Left renal cortex interstitium (tissue), 4 donors: ENCODE measurements at regions not wholly inside any gene's neighbourhood (a gene's known extent, or its start where the extent isn't known, plus 50 kb on each side); places are given as distances from the start of the nearest gene placed in this dataset.

Source experiments
- DNase-seq, 4 donors: peaks; one replicate each; pipeline ENCODE4 v3.0.0-alpha.2; 2013; ENCODE audit warnings: low read depth in 4 of 4, low spot score in 2 of 4, missing footprints in 1 of 4

DNA sequence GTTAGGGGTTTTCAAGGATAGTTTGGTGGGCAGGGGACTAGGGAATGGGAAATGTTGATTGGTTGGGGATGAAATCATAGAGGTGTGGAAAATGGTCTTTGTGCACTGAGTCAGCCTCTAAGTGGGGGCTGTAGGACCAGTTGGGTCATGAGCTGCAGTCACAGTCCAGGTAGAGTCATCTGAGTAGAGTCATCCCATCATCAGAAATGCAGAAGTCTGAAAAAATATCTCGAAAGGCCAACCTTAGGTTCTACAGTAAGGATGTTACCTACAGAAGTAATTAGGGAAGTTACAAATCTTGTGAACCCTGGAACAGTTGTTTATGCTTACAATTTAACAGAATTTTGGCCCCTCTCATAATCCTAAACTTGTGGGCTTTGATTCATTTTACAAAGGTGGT lies 63.4 kb upstream of the AP1S2 start:
- DNase-seq: no peak

DNA sequence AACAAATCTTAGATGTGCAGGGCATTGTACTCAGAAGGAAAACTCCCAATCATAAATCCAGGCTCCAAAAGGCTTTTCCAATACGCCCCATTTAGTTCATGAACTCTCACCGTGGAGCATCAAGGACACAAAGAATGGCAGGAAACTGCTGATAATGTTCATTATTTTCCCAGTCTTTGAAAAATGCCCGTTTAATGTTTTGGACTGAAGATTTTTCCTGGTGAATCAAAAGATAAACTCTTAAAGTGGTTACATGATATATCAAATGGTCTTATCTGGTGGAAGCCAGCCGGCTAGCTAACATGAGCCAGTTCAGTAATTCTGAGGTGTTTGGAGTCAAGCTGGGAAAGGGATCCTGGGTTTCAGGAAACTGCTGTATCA lies 62.1 kb upstream of the AP1S2 start:
- no peak for DNase-seq

DNA sequence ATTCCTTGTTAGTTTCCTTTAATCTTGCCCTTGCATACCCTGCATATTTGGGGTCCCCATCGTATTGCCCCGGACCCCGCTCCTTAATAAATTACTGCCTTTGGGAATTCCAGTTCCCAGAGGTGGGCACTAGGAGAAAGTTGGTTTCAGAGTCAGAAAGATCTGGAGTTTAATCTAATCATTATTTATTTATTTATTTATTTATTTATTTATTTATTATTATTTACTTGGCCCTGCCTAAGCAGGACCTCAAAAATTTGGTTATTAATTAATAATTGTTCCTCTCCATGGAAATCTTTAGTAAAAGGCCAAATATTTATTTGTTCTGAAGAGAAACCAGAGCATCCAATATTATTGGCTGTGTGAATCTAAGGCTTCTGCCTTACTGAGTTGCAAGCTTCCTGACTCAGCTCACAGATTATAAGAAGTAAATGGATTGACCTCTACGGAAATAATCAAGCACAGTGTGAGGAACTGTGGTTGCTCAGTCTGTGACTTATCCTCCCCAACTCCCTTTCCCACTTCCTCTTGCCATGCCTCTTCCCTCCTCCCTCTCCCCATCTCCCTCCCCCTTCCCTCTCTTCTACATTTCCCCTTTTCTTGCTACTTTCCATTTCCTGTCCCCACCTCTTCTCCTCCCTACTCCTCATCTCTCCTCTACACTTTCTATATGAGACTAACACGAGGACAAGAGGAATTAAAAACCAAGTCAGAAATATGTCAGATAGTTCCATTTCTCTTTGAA lies 61.5 kb upstream of the AP1S2 start:
- DNase-seq: no peak

DNA sequence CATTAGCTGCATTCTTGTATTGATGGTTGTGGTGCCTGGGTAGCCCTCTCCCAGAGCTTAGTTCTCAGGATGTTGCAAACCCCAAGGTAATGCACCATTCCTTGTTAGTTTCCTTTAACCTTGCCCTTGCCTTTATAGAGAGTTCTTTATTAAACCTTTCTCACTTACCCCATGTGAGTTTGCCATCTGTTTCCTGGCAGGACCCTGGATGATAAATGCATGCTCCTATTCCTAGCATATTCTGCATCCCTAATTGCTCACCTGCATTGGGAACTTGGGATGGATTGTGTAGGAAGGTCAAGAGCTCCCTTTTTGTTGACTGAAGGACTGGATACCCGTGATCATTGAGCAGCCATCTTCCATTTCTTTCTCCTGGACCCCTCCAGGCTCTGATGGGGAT lies 59.9 kb upstream of the AP1S2 start:
- no peak for DNase-seq

DNA sequence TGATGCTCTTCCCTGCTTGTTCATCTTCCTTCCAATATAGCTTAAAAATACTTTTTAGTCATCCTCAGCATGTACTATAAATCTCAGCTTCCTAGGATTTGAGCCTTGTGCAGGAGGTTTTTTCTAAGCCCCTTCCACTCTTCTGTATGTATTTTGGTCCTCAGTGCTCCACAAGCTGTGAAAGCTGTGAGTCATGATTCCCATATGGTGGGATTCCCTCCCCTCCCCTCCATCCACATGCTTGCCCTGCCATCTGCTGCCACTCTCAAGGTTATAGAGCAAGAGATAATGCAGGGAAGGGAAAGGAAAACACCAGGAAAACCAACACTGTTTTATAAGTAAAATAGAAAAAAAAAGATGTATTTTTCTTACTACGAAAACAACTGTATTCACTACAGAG lies 58.5 kb upstream of the AP1S2 start:
- DNase-seq: no peak

DNA sequence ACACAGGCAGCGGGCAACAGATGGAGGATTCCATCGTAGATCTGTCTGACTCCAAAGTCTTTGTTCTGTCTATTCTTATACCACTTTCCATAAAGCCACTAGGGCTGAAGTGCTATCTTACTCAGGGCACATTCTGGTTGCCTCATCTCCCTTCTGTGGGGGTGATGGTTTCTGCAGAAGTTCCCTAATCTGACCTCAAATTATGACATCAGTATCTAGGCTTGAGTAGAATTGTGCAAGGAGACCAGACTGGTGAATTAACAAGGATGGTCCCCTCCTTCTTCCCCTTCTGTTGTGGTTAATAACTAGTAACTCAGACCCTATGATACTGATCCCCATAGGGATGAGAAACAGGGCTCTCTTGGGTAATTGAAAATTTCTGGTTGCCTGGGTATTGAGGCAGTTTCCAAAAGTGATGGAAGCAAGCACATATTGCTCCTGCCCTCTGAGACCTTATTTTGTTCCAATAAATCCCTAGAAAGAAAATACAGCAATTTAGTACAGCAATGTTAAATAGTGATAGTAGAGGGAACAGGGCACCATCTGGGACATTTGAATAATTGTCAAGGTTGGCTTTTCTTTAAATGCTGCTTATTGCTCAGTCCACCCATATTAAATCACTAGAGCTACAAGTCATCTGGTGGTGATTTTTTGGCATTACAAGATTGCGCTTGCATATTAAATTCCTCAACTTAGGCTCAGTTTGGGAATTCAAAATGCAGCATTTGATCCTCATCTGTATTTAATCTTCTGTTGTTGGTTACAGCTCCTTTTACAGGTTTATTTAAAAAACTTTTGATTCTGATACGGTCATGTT lies 57.3 kb upstream of the AP1S2 start:
- no peak for DNase-seq

DNA sequence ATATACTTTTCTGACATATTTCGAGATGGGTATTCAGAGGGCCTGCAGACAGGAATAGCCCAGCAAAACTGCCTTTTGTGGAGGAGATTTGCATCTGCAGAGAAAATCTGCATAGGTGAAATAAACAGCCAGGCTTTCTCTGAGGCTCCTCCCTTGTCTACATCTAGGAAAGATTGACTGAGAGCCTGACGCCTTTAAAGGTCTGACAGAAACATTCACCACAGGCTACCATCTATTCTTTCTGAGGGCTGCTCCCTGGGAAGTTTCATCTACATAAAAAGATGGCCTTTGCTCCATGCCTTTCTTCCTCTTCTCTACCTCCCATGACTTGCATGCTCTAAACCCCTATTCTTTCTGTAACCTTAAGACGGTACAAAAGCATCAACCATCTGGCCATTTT lies 55.0 kb upstream of the AP1S2 start:
- DNase-seq: no peak

DNA sequence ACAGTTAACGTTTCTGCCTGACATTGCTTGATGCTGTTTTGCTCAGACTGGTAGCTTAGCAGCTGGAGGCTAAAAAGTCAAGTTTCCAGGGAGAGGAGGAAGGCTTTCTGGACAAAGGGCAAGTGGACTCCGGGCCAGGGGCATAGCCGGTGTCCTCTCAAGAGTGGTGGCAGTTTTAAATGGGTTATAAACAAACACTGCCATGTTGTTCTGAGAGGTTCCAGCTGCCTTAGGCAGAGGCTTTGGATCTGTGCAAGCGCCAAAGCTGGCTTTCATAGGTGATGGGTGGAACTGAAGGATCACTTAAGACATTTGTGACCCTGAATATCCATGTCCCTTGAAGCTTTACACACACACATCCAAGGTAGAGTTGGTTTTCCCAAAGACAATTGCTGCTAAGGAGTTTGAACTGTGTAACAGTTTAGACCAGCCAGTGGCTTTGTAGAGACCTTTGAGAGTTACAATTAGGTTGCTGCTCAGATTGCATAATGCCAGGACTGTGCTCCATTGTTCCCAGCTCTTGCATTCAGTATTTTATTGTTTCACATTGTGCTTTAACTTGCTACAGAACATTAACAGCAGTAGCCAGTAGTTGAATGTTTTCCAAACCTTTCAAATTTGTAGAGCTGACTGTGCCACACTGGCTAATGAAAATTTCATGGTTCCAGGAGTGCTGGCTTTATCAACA lies 54.1 kb upstream of the AP1S2 start:
- no peak for DNase-seq

DNA sequence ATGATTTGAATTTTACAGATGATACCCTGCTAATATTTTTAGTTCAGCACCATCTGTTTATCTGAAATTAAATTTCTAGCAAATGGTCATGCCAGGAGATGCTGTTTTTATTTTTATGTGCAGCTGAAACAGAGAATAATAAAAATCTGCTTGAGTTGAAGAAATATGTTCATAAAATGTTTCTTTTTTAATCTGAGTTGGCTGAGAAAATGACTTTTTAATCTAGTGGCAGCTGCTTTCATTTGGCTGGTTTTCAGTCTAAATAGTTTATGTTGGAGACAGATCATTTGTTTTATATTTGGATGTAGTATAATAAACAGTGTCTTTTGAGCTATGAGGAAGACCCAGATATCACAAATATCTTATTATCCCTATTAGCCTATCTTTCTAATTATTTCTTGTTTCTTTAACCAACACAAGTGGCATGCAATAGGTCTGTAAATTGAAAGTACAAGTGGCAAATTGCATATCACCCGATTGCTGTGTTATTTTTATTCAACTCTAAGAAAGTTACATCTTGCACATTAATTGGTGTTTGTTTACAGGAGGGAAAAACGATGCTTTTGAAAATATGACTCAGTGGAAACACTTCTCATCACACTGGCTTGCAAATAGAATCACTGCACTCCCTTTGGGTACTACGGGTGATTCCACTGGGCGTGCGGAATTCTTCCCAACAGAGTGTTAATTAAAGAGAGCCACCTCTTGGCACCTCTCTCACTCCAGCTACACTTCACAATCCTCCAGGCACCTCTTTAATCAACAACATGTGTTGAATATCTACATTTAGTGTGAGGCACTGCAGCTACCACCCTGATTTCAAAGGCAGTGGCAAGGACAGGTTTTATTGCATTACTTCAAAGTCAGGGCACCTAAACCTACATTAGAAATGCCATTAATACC lies 51.7 kb upstream of the AP1S2 start:
- DNase-seq: no peak
